Stimulated activated CD4-positive, alpha-beta T cell treated with anti-CD3 and anti-CD28 coated beads, Interleukin-12 subunit alpha, Interleukin-12 subunit beta, amount 100 ng/mL, for 24 hours (primary cell): ENCODE measurements at regions not wholly inside any gene's neighbourhood (a gene's known extent, or its start where the extent isn't known, plus 50 kb on each side); places are given as distances from the start of the nearest gene placed in this dataset.
"Not testable (repeated sequence)": the region's sequence is repeated elsewhere in the genome, so short reads cannot be mapped to it uniquely, and the experiment has no call there.

Experiments used
- DNase-seq, 2 experiments: peaks; one replicate each; pipeline ENCODE4 v3.0.0-alpha.2; 2020; ENCODE audit warnings: low read depth in 2 of 2

DNA sequence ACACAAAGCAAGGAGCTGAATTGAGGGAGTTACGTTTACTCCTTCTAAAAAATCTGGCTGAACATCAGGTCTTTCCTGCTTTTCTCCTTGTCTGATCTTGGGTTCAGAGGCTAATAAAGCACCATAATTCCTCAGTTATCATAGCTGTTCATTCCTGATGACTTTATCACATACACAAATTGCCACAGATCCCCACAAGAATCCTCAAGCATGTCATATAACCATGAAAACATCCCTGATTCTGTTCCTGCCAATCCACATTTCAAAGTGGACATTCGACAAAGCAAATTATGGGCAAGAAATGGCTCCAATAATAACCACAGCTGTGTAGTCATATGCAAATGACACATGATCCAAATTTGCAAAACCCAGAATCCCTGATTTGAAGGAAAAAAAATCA is 321.3 kb downstream of the MEX3B start:
- no peak for DNase-seq

DNA sequence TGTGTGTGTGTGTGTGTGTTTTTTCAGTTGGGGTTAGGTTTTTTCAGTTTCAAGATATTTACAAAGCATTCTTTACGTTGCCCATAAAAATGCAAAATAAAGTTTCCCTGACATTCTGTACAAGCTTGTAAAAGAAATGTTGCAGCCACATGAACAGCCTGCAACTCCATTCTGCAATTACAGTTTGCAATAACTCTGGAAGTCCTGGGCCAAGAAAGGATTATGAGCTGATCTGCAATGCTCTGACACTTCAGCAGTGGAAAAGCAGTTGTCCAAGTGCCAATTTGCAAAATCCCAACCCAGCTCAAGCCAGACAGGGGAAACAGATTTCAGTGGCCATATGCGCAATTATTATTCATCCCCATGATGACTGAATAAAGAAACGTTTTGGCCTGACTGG is 322.1 kb downstream of the MEX3B start:
- DNase-seq, result no peak

DNA sequence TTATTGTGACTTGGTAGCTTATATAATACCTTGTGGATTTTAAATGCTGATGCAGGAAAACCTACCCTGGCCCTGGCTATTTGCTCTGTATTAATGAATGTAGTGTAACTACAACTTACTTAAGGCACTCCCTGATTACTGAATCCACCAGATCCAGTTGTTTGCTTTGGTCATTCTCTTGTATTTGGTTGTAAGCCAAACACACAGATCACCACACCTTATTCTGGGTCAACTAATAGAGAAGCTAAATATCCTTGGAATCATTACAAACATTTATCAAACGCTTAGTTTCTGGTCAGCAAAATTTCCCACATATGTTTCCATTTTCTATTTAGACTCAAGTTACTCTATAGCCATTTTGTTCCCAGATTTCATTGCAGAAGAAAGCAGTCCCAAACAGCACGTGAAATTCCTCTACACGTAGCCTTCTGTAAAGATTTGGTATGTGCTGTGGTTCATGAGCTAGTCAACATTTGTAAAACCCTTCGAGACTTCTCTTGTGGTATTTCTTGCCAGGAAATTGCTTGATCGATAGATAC is 322.6 kb downstream of the MEX3B start:
- DNase-seq, result no peak

DNA sequence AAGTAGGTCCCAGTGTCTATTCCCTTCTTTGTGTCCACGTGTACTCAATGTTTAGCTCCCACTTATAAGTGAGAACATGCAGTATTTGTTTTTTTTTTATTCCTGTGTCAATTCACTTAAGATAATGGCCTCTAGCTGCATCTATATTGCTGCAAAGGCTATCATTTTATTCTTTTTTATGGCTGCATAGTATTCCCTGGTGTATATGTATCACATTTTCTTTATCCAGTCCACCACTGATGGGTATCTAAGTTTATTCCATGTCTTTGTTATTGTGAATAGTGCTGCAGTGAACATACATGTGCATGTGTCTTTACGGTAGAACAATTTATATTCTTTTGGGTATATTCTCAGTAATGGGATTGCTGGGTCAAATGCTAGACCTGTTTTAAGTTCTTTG is 329.4 kb downstream of the MEX3B start:
- DNase-seq, result not testable (repeated sequence)

DNA sequence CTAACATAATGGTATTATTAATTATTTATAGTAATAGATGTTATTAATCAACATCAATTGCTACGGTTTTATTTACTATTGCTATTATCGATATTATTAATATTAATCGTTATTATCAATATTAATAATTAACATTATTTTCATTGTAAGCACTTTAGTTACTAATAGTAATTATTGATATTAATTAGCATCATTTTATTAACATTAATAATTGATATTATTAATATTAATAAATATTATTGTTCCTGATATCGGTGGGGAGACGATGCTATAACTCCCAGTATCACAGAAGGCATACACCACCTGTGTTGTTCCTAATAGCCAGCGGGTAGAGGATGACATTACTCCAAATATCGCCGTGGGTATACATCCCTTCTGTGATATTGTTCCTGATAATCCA is 335.5 kb downstream of the MEX3B start:
- DNase-seq, result no peak

DNA sequence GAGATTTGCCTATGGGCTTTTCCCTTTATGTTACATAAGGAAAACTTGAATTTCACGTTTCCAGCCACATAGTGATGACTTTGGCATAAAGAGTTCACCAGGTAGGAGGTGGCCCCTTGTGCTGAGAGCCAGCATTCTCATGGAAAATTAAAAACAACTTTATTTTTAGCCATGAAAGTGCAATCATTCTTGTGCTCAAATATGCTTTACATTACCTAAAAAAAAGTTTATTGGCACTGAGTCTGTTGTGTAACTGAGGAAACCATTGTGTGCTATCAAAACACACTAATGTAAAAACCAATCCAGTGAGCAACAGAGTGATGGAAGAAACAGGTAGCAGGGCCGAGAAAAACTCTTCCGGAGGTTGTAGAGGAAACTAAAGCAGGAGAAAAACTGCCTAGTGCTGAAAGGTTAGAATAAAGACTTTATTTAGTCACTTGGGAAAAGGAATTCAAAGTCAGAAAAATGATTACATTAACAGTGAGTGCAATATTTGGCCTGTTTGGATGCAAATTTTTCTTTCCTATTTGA is 332.9 kb upstream of the TMC3 start:
- DNase-seq, result not testable (repeated sequence)

DNA sequence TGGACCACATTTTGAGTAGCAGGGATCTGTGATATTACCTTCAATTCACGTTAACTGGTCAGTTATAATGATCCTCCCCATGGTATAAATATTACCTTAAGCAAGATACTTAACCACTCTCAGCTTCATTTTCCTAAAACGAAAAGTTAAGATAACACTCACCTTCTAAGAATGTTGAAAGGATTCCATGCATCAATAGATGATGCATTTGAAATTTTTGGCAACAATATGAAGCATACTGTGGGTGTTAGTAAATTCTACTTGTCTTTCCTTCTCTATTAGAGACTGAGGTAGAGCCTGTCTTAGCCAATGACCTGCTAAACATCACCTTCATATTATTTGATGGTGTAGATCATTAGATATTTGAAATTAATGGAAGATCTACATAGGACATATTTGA is 331.7 kb upstream of the TMC3 start:
- DNase-seq, result not testable (repeated sequence)

DNA sequence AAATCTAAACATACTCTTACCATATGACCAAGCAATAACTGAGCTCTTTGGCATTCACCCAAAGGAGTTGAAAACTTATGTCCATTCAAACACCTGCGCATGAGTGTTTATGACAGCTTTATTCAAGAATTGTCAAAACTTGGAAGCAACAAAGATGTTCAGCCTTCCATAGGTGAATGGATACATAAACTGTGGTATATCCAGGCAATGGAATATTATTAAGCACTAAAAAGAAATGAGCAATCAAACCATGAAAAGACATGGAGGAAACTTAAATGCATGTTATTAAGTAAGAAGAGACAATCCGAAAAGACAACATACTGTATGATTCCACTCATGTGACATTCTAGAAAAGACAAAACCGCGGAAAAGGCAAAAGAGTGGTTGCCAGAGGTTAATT is 312.0 kb upstream of the TMC3 start:
- DNase-seq, result no peak

DNA sequence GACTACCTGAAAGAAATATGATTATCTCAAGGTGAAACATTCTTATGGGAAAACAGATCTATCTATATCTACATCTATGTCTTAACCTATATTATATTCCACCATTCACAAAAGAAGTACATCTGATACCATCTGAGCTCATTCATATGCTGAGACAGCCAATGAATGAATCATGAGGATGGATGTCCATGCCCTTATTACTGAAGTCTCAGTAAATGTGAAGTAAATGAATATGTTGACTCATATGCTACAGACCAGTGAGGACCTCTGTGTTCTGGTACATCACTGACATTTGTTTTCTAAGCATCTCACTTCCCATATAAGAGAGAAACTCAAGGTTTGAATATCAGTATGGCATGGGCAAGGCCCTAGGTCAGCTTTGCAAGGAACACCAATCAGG is 311.2 kb upstream of the TMC3 start:
- DNase-seq, result no peak

DNA sequence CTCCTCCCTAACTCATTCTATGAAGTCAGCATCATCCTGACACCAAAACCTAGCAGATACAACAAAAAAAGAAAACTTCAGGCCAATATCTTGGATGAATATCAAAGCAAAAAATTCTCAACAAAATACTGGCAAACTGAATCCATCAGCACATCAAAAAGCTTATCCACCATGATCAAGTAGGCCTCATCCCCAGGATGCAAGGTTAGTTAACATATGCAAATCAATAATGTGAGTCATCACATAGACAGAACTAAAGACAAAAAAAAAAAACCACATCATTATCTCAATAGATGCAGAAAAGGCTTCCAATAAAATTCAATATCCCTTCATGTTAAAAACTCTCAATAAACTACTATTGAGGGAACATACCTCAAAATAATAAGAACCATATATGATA is 306.8 kb upstream of the TMC3 start:
- DNase-seq, result no peak

DNA sequence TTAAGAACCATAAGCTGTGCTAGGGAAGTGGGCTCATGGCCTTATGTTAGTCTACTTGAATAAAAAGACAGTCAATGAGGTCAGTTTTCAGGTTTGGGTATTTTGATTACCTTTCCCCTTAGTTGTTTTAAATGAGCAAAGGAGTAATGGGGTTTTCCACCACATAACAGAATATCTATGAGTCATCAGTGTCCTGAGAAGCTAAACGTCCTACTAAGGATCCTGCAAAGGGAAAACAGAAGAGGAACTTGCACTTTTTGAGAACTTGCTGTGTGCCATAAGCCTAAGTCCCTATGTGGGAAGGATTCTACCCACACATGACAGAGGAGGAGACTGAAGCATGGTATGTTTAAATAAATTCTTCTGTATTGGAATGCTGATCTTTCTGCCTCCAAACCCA is 292.8 kb upstream of the TMC3 start:
- DNase-seq, result no peak

DNA sequence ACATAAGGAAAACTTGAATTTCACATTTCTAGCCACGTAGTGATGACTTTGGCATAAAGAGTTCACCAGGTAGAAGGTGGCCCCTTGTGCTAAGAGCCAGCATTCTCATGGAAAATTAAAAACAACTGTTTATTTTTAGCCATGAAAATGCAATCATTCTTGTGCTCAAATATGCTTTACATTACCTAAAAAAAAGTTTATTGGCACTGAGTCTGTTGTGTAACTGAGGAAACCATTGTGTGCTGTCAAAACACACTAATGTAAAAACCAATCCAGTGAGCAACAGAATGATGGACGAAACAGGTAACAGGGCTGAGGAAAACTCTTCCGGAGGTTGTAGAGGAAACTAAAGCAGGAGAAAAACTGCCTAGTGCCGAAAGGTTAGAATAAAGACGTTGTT is 287.0 kb upstream of the TMC3 start:
- DNase-seq, result no peak

DNA sequence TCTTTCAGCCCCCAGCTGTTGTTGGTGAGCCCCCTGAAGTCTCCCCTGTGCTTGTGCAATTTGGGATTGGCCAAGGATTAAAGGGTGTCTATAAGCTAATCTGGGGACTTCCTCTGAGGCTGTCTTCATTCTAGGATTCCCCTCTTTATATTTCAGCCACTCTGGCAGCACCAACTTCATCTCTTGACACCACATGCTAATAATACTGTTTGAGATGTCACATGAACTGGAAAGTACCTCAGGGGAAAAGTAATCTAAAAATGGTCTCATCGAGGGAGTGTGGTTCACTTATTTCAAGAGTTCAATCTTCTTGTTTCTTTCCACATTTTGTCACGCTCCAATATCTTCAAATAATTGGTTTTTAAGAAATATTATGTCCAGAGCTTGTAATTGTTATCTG is 279.2 kb upstream of the TMC3 start:
- no peak for DNase-seq

DNA sequence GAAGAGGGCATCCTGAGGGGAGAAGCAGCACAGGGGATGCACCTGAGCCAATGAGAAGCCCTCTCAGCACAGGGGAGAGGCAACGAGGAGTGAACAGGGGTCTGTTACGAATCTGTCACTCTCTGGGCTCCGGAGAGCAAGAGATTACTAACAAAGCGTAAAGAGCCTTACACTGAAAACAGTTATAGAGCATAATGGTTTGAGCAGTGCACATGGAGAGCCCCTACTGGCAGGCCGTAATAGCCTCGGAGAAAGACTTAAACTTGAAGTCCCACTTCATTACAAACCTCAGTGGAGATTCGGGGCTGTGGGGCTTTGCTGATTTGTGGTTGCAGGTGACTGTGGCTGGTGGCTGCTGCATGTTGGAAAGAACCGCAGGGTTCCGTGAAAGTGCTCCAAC is 271.5 kb upstream of the TMC3 start:
- no peak for DNase-seq

DNA sequence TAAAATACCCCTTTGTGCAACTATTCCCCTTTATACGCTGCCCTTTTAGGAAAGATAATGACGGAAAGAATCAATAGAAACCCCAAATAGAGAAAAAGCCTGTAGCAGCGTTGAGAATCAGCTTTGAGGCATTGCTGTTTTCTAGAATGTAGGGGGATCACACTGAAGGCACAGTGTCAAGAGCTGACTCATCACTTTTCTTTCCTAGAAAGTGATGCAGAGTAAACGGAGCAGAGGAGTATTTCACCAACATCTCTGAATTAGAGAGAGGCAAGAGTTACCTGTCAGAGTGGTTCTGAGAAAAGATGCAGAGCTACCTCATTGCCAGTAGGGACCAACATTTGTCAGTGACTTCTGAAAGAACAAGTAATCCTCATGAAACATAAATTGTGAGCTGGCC is 269.8 kb upstream of the TMC3 start:
- no peak for DNase-seq

DNA sequence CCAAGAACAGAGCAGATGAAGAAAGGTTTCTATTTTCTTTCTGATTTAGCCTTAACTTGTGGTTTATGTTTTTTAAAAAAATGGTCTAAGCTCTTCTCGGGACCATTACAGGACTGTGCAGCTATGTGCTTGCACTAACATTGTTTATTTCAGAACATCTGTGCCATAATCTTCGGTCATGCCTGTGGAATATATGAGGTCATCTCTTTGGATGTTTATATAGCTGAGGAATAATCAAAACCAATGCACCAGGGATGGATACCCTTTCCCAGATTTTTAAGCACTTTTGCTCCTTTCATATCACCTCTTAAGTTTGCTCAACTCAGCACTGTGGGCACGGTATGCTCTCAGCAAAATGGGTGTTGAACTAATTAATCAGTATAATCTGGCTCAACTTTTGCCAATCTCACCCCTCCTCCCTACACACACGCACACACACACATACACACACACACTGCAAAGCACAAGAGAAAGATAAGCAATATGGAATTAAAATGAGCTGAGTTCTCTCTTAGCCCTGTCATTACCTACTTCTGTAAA is 268.5 kb upstream of the TMC3 start:
- DNase-seq, result no peak

DNA sequence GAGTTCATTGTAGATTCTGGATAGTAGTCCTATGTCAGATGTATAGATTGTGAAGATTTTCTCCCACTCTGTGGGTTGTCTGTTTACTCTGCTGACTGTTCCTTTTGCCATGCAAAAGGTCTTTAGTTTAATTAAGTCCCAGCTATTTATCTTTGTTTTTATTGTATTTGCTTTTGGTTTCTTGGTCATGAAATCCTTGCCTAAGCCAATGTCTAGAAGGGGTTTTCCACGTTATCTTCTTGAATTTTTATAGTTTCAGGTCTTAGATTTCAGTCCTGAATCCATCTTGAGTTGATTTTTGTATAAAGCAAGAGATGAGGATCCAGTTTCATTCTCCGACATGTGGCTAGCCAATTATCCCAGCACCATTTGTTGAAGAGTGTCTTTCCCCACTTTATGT is 262.1 kb upstream of the TMC3 start:
- not testable (repeated sequence) for DNase-seq

DNA sequence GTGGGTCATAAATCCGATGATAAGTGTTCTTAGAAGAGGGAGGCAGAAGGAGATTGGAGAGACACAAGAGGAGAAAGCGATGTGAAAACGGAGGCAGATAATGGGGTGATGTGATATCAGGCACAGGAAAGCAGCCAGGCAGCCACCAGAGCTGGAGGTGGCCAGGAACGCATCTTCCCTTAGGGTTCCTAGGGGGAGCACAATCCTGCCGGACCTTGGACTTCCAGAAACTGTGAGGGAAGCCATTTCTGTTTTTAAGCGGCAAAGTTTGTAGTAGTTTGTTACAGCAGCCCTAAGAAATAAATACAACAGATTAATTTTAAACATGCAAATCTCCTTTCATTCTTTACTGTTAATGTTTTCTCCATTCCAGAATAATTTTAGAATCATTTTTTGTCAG is 259.9 kb upstream of the TMC3 start:
- DNase-seq, result no peak

DNA sequence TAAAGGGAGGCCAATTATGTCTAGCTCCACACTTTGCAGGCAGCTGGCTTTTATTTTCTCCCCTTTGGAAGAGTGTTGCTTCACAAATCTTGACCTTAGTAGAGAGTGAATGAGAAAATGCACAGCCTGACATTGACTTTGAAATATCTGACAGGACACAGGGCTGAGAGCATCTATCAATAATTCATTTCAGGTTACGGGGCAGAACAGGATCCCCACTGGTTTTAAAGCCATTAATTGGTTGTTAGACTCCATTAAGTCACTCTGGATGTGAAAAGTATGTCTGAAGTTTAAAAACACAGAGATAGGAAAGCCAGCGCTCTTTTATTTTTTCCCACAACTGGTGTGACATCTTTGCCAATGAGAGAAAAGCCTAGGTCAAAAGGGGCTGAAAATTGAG is 251.9 kb upstream of the TMC3 start:
- DNase-seq, result no peak

DNA sequence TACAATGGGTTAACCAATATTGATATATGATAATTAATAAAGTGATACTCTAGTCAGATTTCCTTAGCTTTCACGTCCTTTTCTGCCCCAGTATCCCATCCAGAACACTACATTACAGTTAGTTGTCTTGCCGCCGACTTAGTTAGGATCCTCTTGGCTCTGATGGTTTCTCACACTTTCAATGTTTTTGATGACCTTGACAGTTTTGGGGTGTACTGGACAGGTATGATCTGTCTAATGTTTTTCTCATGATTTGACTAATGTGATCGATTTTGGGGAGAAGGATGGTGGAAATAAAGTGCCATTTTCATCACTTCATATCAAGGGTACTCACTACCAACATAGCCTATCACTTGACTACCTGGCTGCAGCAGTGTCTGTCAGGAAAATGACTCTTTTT is 245.0 kb upstream of the TMC3 start:
- DNase-seq, result no peak

DNA sequence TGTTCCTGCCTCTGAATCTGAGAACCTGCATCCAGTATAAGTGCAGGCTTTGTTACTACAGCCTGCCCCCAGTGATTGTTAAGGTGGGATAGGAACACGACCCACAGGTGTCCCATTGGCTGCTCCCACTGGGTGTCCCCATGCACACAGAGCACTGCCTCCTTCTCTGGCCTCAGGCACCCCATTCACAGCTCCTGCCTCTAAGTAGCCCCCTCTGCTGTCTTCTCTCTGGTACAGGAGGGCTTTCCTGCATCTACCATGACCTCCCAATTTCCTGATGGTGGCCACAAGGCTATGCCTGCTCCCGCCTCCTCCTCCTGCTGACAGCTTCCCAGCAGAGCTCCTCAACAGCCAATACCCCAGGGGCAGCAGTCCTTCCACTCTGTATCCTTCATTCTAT is 238.6 kb upstream of the TMC3 start:
- DNase-seq, result no peak

DNA sequence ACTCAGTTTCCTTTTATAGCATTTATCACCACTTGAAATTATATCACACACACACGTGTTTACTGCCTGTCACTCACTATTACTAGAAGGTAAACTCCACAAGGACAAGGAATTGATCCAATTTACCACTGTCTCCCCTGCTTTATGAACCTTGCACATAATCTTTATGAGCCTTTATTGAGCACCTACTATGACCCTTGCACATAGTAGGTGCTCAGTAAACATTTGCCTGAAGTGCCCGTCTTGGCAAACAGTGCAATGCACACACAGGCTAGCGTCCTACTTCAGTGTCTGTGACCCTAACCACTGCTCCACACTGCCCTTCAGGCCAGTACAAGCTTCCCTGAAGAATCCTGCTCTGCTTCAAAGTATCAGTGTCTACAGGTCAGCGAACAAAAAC is 237.7 kb upstream of the TMC3 start:
- no peak for DNase-seq

DNA sequence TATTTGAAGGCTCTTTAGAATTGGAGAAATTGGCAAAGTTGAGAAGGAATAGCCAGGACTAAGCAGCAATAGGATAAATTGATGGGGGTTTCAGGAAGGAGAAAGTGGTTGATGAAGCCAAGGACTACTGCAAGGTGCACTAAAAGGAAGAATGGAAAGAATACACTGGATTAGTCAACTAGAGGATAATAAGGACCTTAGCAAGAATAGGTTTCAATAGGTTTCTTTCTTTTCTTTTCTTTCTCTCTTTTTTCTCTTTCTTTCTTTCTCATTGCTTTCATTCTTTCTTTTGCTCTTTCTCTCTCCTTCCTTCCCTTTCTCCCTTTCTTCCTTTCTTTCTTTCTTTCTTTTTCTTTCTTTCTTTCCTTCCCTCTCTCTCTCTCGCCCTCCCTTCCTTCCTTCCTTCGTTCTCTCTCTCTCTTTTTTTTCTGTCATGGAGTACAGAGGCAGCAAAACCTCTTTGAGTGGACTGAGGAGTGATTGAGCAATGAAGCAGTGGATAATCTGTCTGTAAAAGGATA is 234.4 kb upstream of the TMC3 start:
- no peak for DNase-seq

DNA sequence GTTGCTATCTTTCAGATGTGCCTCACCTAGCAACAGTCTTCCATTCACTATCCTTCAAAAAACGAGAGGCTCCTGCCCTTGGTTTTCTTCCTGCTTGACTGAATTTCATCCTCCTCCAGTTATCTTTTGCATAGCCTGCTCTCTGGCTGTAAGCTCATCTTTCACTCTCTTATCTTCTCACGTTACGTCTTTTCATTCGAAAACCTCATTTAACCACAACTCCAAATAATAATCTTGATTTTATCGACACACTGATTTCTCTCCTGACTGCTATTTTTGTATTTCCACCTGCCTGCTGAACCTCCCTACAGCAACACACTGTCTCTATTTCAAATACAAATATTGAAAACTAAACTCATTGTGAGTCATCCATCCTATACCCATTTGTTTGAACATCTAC is 230.7 kb upstream of the TMC3 start:
- DNase-seq, result no peak
